ENCODE measurements at regions not wholly inside any gene's neighbourhood (a gene's known extent, or its start where the extent isn't known, plus 50 kb on each side); places are given as distances from the start of the nearest gene placed in this dataset.
"Not testable (repeated sequence)": the region's sequence is repeated elsewhere in the genome, so short reads cannot be mapped to it uniquely, and the experiment has no call there.

- DNase-seq (ENCODE audit: low spot score) (no peak), ATAC-seq (no peak)
Measured at GRCh38 chr3:64393193-64393592, 167.9 kb upstream of the PRICKLE2 start.

GRCh38 chr3:64392001-64392400 is 166.7 kb upstream of the PRICKLE2 start:
- ATAC-seq = no peak
- DNase-seq (ENCODE audit: low spot score) = no peak

GRCh38 chr3:64390893-64391292 is 165.6 kb upstream of the PRICKLE2 start:
- ATAC-seq = no peak

GRCh38 chr3:64388886-64389285 is 163.6 kb upstream of the PRICKLE2 start:
- ATAC-seq (no peak), DNase-seq (ENCODE audit: low spot score) (no peak)

More at GRCh38 chr3:64390893-64391292, 165.6 kb upstream of the PRICKLE2 start:
- no peak for DNase-seq (ENCODE audit: low spot score)

- DNase-seq (ENCODE audit: low spot score) (no peak), ATAC-seq (no peak)
Measured at GRCh38 chr3:64387688-64388087, 162.4 kb upstream of the PRICKLE2 start.

- ATAC-seq (no peak), DNase-seq (ENCODE audit: low spot score) (no peak)
Measured at GRCh38 chr3:64385277-64385676, 160.0 kb upstream of the PRICKLE2 start.

GRCh38 chr3:64384561-64384960 is 159.3 kb upstream of the PRICKLE2 start:
- DNase-seq (ENCODE audit: low spot score) (no peak), ATAC-seq (no peak)

- DNase-seq (ENCODE audit: low spot score) (no peak), ATAC-seq (no peak)
Measured at GRCh38 chr3:64382153-64382552, 156.9 kb upstream of the PRICKLE2 start.

GRCh38 chr3:64381367-64381766 is 156.1 kb upstream of the PRICKLE2 start:
- no peak for ATAC-seq

GRCh38 chr3:64380546-64380945 is 155.3 kb upstream of the PRICKLE2 start:
- ATAC-seq (no peak), DNase-seq (ENCODE audit: low spot score) (no peak)

More at GRCh38 chr3:64381367-64381766, 156.1 kb upstream of the PRICKLE2 start:
- DNase-seq (ENCODE audit: low spot score) = no peak

- ATAC-seq (no peak), DNase-seq (ENCODE audit: low spot score) (no peak)
Measured at GRCh38 chr3:64379221-64379620, 154.0 kb upstream of the PRICKLE2 start.

GRCh38 chr3:64377942-64378341 is 152.7 kb upstream of the PRICKLE2 start:
- DNase-seq (ENCODE audit: low spot score) (no peak), ATAC-seq (no peak)

- no peak for ATAC-seq
- no peak for DNase-seq (ENCODE audit: low spot score)
Measured at GRCh38 chr3:64375737-64376136, 150.5 kb upstream of the PRICKLE2 start.

- no peak for ATAC-seq
- DNase-seq (ENCODE audit: low spot score) = no peak
Measured at GRCh38 chr3:64369390-64369789, 144.1 kb upstream of the PRICKLE2 start.

- no peak for DNase-seq (ENCODE audit: low spot score)
- ATAC-seq = peak; percentile 60
Measured at GRCh38 chr3:64368257-64369020, 143.2 kb upstream of the PRICKLE2 start.

- DNase-seq (ENCODE audit: low spot score) = no peak
- no peak for ATAC-seq
Measured at GRCh38 chr3:64365877-64366276, 140.6 kb upstream of the PRICKLE2 start.

GRCh38 chr3:64363842-64364241 is 138.6 kb upstream of the PRICKLE2 start:
- no peak for ATAC-seq
- DNase-seq (ENCODE audit: low spot score) = no peak

GRCh38 chr3:64361962-64362735 is 136.9 kb upstream of the PRICKLE2 start:
- ATAC-seq = no peak

GRCh38 chr3:64361036-64361435 is 135.8 kb upstream of the PRICKLE2 start:
- not testable (repeated sequence) for ATAC-seq; DNase-seq (ENCODE audit: low spot score)

More at GRCh38 chr3:64361962-64362735, 136.9 kb upstream of the PRICKLE2 start:
- DNase-seq (ENCODE audit: low spot score) = no peak

- no peak for DNase-seq (ENCODE audit: low spot score)
- no peak for ATAC-seq
Measured at GRCh38 chr3:64360280-64360679, 135.0 kb upstream of the PRICKLE2 start.

GRCh38 chr3:64359735-64360134 is 134.5 kb upstream of the PRICKLE2 start:
- no peak for ATAC-seq
- DNase-seq (ENCODE audit: low spot score) = no peak

GRCh38 chr3:64358853-64359252 is 133.6 kb upstream of the PRICKLE2 start:
- ATAC-seq (no peak), DNase-seq (ENCODE audit: low spot score) (no peak)

Measured in left lobe of liver (tissue), 2 donors.